HG03175 (cell line): ENCODE measurements at regions not wholly inside any gene's neighbourhood (a gene's known extent, or its start where the extent isn't known, plus 50 kb on each side); places are given as distances from the start of the nearest gene placed in this dataset.
A peak's percentile ranks its signal among the peaks of the same experiment; 100 is the strongest.

Source experiments
- ATAC-seq: cut with Tn5 transposase; IDR thresholded peaks from one replicate; pipeline ENCODE4 v1.9.1; 2021; ENCODE audit warnings: mild to moderate bottlenecking, moderate library complexity; ENCODE audit not compliant: unreplicated experiment

DNA sequence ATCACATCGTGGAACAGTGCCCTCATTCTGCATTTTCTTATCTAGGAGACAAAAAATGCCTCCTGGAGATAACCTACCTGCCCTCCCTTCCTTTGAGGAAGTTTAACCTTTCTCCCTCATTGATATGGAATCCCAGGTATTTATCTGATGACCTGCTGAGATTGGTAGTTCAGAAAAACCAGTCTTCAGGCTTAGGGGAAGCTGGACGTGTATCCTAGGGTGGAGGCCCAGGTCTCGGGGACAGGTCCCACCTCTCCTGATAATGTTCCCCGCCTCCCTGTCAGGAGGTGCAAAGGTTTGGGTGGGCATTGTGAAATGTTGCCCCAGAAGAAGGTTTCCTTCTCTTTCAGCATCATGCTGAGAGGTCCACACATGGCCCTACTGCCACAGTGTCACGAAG is 186.9 kb upstream of the NAV2 start:
- no peak for ATAC-seq

- peak; percentile 42 for ATAC-seq
Observed at GRCh38 chr11:19525276-19525675, 187.4 kb upstream of the NAV2 start.

DNA sequence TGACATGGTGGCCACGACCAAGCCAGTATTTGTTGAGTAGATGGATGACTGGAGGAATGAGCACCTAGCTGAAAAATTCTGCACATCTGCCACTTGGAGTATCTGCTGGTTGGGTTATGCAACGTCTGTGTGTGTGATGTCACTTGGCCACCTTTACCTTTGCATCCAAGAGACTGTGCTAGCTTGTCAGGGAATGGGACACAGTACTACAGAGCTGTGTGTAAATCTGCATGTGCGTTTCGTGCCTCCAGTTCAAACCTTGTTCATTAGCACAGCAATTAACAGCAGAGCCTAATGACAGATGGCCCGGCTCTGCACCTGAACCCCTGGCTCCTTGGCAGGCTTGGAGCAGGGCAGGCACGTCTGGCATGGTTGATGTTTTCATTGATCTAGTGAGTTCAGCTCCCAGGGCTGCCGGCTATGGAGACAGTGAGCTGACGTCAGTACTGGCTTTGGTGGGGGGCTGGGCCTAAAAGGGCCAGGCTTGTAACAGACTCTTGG is 188.4 kb upstream of the NAV2 start:
- no peak for ATAC-seq

DNA sequence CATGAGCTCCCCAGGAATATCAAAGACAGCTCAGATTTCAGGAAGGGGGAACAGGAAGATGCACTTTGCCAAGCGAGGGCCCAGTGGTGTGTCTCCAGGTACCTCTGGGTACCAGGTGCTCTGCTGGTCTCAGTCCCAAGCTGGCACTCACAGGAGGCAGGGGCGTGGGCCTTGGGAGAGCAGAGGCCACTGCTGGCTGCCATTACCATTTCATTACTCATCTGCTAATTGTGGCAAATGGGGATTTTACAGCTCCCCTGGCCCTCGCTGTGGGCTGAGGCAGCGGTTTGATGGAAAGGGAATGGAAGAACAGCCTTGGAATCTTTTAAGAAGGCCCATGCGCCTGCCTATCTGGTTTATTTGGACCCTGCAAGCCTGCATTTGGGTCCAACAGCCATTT is 192.0 kb upstream of the NAV2 start:
- ATAC-seq: no peak

DNA sequence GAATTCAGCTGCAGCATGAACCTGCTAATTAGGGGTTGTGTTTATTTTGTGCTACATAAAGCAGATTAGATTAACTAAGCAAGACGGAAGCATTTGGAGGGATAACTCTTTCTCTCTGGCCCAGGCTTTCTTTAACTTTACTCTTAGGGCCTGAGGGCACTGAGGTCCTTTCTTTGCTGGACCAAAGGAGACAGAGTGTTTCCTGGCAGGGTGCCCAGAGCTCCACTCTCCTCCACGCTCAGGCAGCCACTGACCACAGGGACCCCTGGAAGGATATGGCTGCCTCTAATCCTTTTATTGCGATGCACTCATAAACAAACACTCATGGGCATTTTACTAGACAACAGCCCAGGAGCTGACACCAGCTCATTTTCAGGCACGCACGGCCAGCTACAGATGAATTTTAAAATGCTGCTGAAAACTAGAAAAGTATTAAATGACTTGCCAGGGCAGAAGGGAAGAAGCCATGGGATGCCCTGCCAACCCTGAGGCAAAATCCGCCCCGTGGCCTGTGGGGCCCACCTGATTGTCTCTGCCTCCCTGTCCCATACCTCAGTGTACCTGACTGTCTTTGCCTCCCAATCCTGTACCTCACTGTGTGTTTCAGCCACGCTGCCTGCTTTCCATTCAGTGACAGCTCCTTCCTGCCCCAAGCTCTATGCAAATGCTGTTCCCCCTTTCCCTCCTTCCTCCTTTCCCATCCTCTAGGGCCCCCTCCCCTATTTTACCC is 192.6 kb upstream of the NAV2 start:
- ATAC-seq: no peak

- ATAC-seq: no peak
Observed at GRCh38 chr11:19519353-19519752, 193.3 kb upstream of the NAV2 start.

- ATAC-seq: no peak
Observed at GRCh38 chr11:19513253-19513652, 199.4 kb upstream of the NAV2 start.

DNA sequence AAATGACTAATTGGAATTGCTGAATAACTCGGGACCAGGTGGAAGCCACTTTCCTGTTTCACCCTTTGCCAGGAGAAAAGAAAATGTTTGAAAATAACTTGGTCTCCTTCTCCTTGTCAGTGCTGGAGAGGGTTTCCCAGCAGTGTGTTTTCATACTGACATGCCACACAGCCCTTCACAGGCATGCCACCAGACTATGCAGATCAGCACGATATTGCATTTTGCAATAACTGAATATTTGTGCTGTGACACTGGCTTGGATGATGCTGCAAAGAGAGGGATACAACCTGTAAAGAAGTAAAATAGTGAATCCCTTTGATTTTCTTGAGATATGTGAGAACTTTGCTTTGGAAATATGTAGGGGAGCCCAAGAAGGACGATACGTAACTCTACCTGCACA is 200.0 kb upstream of the NAV2 start:
- no peak for ATAC-seq

DNA sequence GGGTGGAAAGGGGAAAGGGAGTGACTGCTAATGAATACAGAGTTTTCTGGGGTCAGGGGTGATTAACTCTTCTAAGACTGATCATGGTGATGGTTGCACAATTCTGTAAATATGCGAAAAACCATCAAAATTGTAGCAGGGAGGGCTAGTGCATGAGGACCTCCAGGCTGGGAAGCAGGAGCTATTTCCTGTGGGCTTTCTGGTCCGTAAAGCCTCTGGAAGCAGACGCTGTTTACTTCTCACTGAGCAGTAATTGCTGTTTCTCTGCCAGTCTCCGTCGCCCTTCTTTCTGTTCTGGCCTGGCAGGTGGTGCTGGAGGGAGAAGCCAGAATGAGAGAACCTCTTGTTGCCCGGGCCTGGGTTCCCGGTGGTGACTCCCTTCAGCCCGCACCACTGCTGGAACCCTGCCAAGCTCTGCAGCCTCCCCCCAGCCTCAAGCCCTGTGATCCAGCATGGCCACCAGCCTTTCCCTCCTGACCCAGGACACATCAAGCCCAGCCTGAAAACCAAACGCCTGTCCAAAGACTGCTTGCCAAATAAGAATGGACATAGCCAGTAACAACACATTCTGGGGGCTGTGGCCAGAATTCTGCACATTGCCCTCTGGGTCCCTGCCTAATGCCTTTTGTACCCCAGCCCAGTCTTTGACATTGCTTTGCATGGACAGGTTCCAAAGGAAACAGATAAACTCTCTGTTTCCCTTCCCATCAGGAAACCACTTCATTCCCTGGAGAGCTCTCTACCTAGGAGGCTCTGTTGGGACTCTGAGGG is 201.0 kb upstream of the NAV2 start:
- ATAC-seq: no peak

DNA sequence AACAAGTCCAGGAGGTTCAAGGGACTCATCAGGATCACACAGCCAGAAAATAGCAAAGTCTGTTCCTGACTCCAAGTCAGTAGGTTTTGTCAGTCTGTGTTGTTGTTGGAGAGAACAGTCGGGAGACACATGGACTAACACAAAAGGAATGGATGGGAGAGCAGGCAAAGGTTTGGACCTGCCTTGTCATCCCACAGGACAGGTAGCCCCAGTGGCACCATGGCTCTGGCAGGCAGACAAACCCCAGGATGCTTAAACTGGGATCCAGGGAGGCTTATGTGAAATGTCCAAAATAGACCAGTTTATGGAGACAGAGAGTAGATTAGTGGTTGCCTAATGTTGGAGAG is 201.6 kb upstream of the NAV2 start:
- no peak for ATAC-seq

GRCh38 chr11:19510468-19510867 is 202.2 kb upstream of the NAV2 start:
- no peak for ATAC-seq

DNA sequence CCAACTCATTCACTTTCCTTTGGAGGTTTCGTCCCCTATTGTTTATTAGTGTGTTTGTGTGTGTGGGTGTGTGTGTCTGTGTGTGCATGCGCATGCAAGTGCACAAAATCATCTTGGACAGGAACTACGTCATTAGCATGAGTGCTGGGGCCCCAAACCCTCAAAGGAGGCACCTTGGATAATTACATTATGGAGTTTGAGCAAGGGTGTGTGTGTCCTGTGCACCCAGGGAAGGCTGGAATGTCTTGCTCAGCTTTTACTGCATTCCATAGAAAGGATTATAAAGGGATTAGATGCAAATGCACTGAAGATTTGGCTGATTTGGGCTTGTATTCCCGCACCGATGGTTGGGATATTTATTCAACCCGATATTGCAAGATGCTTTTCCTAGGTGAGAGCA is 203.4 kb upstream of the NAV2 start:
- ATAC-seq: no peak

DNA sequence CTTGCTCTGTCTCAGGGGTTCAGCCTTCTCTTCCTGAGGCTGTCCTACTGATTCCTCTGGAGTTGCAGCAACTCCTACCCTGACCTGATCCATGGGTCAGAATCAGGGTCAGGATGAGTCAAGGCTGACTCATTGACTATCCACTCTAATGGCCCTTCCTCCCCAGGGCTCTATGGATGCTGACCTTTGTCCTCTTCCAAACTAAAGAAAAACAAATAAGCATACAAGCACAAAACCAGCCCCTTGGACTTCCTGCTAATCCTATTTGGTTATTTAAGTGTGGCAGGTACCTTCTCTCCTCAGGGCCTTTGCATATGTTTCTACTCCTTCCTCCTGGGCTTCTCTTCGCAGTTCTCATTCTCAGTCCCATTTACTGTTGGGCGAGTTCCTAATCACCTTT is 204.5 kb upstream of the NAV2 start:
- ATAC-seq: no peak

DNA sequence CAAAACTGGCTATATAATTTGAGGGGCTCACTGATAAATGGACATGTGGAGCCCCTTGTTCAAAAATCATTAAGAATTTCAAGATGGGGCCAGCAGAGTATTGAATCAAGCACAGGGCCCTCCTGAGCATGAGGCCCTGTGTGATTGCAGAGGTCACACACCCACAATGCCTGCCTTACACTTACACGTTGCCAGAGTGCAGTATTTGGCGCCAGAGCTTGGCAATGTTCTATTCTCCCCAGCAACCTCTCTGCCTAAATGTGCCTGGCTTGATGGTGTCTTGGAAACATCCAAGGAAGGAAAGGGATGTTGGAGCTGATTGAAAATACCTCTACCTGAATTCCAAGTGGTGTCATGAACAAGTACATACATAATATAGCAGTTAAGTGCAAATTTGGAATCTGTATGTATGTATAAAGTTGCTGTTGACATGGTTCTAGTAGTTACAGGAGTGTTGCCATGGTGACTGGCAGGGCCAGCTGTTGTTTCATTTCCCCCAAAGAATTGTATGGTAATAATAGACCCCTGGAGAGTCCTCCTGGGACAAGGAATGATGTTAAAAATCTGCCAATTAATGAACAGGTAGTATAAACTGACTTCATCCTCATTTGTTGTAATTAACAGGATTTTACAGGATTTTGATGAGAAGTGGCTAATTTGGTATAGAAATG is 205.7 kb upstream of the NAV2 start:
- no peak for ATAC-seq

DNA sequence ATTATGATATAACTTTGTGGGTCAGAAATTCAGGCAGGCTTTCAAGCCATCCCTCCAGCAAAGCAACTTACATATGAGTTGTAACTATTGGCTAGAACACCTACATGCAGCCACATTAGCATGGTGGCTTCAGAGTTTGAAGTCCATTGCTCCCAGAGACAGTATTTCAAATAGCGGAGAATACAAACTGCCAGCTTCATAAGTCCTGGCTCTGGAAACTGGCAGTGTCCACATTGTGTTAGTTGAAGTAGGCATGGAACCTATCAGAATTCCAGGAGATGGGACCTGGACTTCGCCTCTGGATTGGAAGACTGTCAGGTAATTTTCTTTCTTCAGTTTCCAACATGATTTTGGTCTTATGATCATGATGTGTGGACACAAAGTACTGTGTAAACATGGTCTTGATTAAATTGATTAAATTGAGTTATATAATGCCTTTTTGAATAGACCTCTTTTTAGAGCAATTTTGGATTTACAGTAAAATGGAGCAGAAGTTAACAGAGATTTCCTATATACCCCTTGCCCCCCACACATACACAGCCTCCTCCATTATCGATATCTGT is 209.9 kb upstream of the NAV2 start:
- no peak for ATAC-seq

DNA sequence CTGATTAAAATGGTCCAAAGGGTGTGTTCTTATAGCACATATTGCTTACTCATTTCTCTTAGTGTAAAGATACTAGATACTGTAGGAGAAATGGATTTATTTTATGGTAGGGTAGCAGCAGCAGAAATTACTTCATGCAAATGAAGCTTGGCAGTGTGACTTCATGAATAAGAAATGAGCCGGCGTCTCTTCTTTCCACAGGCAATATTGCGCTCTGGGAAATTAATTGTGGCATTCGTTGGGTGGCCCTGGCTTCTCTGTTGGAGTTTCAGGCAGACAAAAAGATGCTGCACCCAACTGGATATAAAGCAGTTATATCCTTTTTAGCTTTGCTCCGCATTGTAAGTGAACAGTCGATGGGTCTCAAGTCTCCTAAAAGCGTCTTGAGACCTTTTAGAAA is 211.0 kb upstream of the NAV2 start:
- no peak for ATAC-seq

GRCh38 chr11:19499999-19500398 is 212.6 kb upstream of the NAV2 start:
- no peak for ATAC-seq

DNA sequence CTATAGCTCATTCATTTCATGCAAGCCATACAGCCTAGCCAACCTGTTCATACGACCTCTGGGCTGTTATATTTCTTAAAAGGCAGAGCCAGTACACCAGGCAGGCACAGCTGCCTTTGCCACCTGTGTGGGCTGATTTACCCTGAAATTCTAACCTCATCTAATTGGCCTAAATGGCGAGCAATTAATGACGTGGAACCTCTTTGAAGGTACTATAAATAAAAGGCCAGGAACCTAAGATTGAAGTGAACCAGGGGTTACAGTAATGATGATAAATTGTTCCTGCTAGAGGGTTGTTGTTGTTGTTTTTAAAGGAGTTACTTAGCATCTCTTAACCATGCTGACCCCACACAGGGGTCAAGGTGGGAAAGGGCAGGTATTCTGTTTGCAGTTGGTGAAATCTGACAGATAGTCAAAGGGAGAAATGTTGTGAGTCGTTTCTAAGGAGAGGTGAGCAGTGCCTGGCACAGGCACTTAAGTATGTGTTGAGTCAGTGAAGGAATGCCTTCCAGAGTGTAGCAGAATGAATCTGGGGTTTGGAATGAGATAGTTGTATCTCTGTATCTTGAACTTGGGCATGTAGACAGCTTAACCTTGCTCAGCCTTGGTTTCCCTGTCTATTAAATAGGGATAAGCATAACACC is 213.5 kb upstream of the NAV2 start:
- no peak for ATAC-seq

GRCh38 chr11:19493446-19494213 is 219.0 kb upstream of the NAV2 start:
- no peak for ATAC-seq

GRCh38 chr11:19482319-19483100 is 230.1 kb upstream of the NAV2 start:
- no peak for ATAC-seq
